ENCODE measurements at regions not wholly inside any gene's neighbourhood (a gene's known extent, or its start where the extent isn't known, plus 50 kb on each side); places are given as distances from the start of the nearest gene placed in this dataset.
"Not testable (repeated sequence)": the region's sequence is repeated elsewhere in the genome, so short reads cannot be mapped to it uniquely, and the experiment has no call there.

DNA sequence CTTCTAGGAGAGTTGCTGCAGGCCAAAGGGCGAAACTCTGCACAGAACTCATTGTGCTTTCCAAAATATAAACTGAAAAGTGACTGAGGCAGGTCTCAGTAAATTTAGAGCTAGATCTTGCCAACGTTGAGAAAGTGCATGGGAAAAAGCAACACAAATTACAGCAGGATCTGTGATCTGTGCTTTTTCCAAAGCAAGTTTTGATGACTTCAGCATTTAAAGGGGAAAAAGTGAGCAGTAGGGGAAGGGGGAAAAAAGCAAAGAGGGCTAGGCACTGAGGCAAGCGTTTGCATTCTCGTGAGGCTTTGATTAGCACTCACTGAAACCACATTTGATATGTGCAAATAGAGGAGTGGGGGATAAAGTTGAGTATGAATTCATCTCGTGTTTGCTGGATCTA lies 351.5 kb upstream of the NPAP1 start:
- not testable (repeated sequence) for DNase-seq

DNA sequence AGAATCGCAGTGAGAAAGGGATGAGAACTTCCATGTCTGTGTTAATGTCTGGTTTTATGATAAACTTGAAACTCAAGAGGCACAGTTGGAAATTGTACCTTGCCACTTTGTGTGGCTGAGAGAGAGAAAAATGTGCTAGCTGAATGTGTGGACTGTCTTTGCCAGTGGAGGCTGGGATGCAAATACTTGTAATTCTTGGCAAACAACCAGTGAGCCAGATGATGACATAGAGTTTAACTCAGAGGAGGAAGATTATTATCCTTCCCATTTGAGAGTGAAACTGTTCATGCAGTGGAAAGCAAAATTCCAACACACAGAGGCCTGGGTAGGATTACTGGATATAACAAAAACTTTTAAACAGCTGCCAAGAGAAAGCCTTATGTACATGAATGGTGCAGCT lies 349.1 kb upstream of the NPAP1 start:
- DNase-seq = not testable (repeated sequence)

DNA sequence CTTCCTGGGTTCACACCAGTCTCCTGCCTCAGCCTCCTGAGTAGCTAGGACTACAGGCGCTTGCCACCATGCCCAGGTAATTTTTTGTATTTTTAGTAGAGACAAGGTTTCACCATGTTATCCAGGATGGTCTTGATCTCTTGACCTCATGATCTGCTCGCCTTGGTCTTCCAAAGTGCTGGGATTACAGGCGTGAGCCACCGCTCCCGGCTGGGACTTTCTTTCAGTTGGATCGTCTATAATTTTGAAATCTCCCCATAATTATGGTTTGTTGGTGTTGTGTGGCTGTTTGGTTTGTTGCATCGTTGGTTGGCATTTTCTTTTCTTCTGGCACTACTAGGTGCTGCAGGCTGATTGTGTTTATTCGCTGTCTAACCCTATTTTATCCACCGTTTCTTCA lies 343.6 kb upstream of the NPAP1 start:
- not testable (repeated sequence) for DNase-seq

DNA sequence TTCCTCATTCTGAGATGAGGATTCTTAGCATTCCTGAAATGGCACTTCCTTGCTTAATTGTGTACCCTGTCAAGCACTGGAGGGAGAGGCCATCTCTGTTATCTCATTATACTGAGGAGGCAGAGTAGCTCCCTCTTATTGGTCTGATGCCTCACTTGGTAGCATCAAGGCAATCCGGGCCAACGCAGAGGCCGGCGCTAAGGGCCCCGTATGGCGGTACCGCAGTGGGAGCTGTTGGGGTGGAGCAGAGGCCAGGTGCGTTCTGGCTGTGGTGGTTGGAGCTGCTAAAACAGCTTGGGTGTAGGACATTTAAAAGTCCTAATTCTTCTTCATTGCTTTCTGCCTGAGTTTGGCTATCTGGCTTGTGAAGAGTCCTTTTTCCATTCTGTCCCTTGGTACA lies 333.7 kb upstream of the NPAP1 start:
- DNase-seq = not testable (repeated sequence)

DNA sequence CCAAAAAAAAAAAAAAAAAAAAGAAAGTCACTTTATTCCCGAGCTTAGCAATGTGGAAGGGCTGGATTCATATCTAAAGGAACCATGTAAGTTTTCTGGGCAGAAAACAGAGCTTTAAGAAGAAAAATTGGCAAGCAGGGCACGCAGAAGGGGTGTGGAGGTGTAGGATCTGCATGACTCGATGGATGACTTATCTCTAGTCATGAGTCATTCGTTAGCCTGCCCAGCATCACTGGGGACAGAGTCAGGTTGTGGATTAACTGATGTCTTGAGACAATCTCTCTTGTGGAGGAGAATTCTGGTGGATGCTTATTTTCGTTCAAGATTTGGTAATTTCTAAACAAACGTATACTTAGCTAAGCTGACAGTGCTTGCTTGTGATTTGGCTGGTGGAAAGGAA lies 322.8 kb upstream of the NPAP1 start:
- DNase-seq = not testable (repeated sequence)

DNA sequence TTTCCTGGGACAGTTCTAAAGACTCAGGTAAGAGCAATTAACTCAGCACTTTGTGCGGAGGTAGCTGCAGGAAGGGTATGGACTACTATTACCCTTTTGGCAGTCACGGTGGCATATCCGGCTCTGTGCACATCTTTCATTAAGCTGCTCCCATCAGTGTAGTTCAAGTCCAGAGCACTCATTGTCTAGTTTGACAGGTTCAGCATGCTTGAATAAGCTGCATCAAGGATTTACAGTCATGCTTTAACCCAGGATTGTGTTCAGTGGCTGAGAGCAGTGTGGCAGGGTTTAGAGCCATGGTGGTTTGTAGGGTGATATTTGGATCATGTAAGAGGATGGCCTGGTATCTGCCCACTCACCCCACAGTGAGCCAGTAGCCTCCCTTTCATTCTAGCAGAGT lies 294.5 kb upstream of the NPAP1 start:
- DNase-seq = not testable (repeated sequence)

DNA sequence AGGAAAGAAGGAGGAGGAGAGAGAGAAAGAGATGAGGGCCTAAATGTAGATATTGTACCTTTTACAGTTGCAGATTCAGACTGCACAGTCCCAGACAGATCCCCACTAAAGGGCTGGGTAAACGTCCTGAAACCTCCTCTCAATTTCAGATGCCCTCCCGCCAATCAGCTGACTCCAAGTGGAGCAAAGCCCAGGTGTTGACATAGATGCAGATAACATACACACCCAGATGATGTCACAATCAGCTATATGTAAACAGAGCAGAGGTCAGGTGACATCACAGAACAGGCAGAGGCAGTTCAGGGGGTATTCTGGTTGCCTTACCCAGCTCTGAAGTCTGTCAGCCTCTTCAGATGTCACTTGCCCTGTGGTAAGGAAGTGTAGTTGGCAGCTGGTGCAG lies 290.3 kb upstream of the NPAP1 start:
- DNase-seq = not testable (repeated sequence)

DNA sequence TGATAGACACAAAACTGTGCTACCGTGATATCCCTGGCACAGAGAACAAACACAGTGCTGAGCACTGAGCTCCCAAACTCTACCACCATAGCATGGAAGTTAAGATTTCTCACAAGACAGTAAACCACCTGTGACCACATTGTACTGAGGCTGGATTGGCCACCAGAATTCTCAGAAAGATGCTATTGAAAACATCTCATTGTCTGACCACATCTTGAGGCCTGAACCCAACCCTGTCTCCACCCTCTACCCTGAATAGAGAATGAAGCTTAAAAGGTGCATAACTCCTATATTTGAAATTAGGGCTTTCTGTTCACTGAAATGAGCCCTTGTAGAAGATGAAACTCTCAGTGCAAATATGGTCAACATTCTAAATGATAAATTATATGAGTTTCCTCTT lies 281.3 kb upstream of the NPAP1 start:
- no peak for DNase-seq

DNA sequence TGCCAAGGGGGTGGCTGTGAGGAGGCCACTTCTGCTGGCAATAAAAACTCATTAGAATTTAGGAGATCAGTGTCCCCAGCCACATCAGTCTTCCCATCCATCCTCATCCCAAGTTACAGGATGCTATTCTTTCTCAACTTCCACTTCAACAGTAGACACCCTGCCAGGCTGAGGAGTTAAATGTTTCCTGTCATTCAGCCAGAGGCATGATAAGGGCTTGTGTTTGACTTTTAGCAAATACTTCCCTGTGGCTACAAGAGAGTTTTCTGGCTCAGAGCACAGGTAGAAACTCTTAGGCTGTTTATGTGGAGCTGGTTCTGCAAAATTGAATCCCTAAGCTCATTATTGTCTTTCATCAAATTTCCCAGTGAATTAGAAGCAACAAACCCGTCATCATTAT lies 262.9 kb upstream of the NPAP1 start:
- DNase-seq = not testable (repeated sequence)

DNA sequence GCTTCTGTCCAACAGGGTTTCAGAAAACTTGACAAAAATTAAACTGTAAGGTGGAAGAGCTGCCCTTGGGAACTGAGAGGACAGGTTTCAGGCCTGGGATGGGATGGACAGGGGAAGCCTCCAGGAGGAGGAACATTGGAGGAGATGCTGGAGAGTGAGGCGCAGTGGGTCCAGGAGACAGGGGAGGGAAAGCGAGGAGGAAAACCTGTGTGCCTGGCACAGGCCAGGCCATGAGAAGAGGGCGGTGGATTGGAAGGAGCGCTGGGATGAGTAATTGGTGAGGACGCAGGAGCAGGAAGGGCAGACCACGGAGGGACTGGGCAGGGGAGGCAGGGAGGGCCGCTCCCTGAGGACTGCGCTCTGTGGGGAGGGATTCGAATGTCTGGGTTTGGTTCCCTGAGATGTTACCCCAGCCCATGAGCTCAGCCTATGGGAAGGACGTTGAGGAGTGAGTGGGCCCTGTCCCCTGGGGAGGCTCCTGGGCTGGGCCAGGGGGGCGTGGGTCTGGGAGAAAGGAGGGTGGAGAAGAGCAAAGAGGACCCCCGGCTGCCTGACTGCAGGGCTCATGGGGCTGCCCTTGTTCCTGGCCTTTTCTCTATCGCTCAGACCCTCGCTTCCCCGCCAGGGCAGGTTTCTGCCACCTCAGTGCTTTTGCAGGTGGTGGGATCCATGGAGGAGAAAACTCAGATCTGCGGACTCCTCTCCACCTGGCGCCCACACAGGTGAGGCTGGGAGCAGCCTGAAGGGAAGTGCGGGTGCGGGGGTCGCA lies 249.1 kb upstream of the NPAP1 start:
- not testable (repeated sequence) for DNase-seq

DNA sequence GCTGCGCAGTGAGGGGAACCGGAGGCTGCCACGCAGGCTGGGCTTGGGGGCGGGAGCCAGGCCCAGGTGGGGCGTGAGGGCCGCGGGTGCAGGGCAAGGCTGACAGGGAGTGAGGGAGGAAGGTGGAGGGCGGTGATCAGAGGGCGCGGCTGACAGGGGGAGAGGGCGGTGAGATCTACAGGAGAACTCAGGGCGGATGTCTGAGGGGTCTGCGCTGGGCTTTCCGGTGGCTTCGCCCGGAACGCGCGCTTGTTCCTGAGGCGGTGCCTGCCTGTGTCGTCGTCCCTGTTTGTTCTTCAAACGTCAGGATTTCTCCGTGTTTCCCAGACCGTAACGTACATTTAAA lies 248.5 kb upstream of the NPAP1 start:
- not testable (repeated sequence) for DNase-seq

DNA sequence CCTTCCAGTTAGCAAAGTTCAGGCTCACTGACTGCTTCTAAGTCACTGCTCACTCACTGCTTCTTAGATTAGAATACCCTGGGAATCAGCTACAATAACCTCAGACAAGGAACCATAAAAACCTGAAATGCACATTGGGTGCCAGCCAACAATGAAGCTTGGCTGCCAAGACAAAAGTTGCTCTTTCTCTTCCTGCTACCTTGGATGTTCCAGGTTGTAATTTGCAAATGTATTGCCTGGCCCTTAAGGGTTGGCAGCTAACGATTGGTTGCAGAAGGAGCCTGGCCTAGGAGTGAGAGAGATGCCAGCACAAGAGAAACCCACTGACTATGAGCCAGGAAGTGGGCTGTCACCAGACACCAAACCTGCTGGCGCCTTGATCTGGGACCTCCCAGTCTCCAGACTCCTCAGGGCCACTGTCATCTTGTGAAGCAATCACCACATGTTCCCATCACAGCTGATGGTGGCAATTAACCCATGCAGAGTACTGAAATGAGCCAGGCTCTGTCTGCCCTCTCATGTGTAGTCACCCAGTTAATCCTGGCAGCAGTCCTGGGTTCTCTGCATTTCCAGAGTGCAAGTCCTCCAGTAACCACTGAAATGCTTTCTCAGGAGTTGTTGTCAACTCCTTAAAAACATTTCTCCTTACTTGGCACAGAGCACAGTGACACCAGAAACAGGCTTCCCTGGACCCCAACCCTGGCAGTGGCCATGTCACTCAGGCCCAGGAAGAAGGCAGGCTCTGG lies 240.3 kb upstream of the NPAP1 start:
- not testable (repeated sequence) for DNase-seq

DNA sequence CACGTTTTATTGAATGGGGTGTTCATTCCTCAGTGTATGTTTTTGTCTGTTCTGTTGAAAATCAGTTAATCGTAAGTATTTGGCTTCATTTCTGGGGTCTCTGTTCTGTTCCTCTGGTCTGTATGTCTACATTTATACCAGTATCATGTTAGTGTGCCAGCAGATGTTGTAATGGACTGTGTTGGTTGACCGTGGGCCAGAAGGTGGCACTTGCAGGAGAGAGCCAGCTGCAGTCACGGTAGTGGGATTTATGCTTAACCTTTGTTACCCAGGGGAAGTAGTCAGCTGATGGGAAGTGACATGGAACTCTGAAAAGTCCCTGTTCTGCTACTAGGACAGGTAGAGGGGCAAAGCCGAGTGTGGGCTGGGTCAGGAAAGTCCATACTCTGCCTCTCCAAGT lies 238.3 kb upstream of the NPAP1 start:
- DNase-seq = not testable (repeated sequence)

DNA sequence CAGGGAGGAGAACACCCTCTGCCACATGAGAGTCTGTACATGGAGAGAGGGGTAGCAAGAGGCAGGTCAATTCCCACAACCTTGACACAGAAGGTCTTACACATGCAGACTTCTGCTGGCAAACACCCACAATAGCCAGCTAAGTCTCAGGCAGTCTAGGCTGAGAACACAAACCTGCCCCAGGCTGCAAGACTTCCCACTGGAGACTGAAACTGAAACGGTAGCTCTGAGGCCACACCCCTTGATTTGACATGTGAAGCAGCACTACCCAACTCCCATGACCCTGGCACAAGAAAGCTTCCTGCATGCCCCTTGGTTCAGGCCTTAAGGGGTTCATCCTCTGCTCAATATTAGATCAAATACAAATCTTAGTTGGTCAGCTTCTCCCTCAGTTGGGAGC lies 237.8 kb upstream of the NPAP1 start:
- not testable (repeated sequence) for DNase-seq

DNA sequence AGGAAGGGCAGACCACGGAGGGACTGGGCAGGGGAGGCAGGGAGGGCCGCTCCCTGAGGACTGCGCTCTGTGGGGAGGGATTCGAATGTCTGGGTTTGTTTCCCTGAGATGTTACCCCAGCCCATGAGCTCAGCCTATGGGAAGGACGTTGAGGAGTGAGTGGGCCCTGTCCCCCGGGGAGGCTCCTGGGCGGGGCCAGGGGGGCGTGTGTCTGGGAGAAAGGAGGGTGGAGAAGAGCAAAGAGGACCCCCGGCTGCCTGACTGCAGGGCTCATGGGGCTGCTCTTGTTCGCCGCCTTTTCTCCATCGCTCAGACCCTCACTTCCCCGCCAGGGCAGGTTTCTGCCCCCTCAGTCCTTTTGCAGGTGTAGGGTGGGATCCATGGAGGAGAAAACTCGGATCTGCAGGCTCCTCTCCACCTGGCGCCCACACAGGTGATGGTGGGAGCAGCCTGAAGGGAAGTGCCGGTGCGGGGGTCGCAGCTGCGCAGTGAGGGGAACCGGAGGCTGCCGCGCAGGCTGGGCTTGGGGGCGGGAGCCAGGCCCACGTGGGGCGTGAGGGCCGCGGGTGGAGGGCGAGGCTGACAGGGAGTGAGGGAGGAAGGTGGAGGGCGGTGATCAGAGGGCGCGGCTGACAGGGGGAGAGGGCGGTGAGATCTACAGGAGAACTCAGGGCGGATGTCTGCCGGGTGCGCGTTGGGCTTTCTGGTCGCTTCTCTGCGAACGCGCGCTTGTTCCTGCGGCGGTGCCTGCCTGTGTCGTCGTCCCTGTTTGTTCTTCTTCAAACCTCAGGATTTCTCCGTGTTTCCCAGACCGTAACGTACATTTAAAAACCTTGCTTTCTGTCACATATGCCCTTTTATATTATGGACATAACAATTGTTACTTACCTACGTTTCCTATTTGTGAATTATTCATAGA lies 198.2 kb upstream of the NPAP1 start:
- not testable (repeated sequence) for DNase-seq

DNA sequence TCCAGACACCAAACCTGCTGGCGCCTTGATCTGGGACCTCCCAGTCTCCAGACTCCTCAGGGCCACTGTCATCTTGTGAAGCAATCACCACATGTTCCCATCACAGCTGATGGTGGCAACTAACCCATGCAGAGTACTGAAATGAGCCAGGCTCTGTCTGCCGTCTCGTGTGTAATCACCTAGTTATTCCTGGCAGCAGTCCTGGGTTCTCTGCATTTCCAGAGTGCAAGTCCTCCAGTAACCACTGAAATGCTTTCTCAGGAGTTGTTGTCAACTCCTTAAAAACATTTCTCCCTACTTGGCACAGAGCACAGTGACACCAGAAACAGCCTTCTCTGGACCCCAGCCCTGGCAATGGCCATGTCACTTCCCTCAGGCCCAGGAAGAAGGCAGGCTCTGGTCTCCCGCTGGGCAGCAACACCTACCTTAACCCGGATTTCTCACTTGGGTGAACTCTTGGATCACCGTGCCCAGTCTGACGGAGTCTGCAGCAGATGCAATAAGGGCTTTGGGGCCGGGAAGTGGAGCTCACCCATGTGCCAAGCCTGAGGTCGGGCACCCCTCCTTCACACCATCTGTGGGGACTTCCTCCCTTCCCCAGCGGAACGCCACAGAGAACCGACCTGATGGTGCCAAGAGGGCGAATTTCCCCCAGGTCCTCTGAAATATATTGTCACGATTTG lies 189.5 kb upstream of the NPAP1 start:
- DNase-seq = not testable (repeated sequence)

DNA sequence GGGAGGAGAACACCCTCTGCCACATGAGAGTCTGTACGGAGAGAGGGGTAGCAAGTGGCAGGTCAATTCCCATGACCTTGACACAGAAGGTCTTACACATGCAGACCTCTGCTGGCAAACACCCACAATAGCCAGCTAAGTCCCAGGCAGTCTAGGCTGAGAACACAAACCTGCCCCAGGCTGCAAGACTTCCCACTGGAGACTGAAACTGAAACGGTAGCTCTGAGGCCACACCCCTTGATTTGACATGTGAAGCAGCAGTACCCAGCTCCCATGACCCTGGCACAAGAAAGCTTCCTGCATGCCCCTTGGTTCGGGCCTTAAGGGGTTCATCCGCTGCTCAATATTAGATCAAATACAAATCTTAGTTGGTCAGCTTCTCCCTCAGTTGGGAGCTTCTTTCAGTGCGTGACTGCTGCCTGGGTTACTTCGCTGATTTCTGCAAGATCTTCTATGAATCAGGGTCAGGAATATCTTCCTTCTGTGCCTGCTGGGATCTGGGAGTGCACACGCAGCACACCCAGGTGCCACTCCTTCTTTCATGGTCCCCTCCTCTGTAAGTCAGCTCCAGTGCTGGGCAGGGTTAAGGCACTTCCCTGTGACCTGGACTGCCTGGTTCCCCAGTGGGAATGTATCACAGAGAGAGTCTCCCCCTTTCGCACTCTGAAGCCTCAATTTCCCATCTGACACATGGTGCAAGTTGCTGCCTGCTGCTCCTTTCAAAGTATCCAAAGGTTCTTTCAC lies 187.2 kb upstream of the NPAP1 start:
- DNase-seq = not testable (repeated sequence)

DNA sequence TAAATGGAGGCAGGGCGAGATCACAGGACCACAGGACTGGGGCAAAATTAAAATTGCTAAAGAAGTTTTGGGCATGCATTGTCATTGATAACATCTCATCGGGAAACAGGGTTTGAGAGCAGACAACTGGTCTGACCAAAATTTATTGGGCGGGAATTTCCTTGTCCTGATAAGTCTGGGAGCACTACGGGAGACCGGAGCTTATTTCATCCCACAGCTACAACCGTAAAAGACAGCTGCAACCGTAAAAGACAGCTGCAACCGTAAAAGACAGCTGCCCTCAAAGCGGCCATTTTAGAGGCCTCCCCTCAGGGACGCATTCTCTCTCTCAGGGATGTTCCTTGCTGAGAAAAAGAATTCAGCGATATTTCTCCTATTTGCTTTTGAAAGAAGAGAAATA lies 170.4 kb upstream of the NPAP1 start:
- DNase-seq = not testable (repeated sequence)

DNA sequence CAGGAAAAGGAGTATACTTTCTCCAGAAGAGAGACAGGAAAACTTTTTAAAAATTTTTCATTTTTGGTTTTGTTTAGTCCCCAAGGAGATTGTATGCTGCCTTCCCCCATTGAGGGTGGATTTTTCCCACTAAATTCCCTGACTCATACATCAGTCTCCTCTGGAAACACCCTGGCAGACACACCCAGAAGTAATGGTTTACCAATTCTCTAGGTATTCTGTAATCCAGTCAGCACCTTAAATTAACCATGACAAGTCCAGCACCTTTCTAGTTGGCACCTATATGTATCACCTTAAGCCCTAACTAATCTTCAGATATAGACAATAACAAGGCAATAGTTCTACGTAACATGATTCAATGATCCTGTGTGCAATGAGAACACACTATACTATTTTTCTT lies 165.9 kb upstream of the NPAP1 start:
- not testable (repeated sequence) for DNase-seq

DNA sequence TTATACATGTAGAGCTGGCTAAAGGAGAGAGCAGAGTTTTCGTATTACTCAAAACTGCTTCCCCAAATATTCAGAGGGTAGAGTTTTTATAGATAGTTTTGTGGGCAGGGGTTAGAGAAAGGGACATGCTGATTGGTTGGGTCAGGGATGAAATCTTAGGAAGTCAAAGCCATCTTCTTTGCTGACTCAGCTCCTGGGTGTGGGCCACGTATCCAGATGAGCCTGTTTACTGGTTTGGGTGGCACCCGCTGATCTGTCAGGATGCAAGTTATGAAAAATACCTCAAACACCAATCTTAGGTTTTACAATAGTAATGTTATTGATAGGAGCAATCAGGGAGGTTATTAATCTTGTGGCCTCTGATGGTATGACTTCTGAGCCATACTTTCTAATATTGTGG lies 164.0 kb upstream of the NPAP1 start:
- not testable (repeated sequence) for DNase-seq

DNA sequence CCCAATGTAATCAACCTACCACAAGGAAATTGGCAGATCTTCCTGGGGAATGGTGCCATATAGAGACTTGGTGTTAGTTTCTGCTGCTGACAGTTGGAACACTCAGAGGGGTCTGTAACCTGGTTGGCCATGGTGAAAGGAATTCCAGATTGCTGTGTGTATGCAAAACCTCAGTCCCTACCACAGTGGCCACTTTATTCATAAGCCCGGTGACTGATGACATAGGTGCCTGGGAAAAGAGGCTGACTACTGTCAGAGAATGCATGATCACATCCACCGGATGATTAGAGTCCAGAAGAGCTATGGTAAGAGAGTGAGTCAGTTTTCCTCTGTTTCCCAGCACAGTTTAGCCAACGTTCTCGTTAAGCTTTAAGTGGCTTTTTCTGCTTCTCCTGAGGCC lies 156.8 kb upstream of the NPAP1 start:
- not testable (repeated sequence) for DNase-seq

DNA sequence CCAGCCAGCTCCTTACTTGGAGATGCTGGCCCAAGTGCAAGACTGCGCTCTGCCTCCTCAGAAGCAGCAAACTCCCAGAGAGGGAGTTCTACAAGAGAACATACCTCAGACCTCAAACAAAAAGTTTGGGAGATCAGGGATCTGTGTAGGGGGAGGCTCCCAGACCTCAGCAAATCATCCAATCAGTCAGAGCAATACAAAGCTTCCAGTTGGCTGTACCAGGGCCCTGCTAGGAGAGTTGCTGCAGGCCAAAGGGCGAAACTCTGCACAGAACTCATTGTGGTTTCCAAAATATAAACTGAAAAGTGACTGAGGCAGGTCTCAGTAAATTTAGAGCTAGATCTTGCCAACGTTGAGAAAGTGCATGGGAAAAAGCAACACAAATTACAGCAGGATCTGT lies 144.3 kb upstream of the NPAP1 start:
- not testable (repeated sequence) for DNase-seq

Data from T-helper 2 cell (primary cell).